Activated CD8-positive, alpha-beta memory T cell treated with anti-CD3 and anti-CD28 coated beads for 36 hours (primary cell): ENCODE measurements at regions not wholly inside any gene's neighbourhood (a gene's known extent, or its start where the extent isn't known, plus 50 kb on each side); places are given as distances from the start of the nearest gene placed in this dataset.
"Not testable (repeated sequence)": the region's sequence is repeated elsewhere in the genome, so short reads cannot be mapped to it uniquely, and the experiment has no call there.

ENCODE experiments used
- CTCF ChIA-PET: fragments of 350-600 bp; sonication (Branson Sonifier 250); formaldehyde crosslinking; loops from one replicate; lab custom pipeline; 2021; ENCODE audit warnings: antibody characterized with exemption; lab: Charles Lee
- POLR2A ChIA-PET: fragments of 350-600 bp; sonication (Branson Sonifier 250); formaldehyde crosslinking; loops from one replicate; lab custom pipeline; 2021; ENCODE audit warnings: antibody characterized with exemption; lab: Charles Lee

GRCh38 chr2:64243081-64244036 is 99.1 kb upstream of the PELI1 start:
- CTCF ChIA-PET = interaction anchor here (0.9 kb wide), 1 partner anchor 17 kb away, joined by 3 read pairs; no protein-coding TSS in a partner anchor
- POLR2A ChIA-PET = no interaction called here

GRCh38 chr2:64244037-64244416 is 99.8 kb upstream of the PELI1 start:
- ChIA-PET CTCF (interaction anchor here (0.9 kb wide), 1 partner anchor 16 kb away, joined by 3 read pairs; no protein-coding TSS in a partner anchor), POLR2A (no interaction called here)

GRCh38 chr2:64245631-64246030 is 101.4 kb upstream of the PELI1 start:
- ChIA-PET CTCF (no interaction called here), POLR2A (no interaction called here)

- CTCF ChIA-PET = interaction anchor here (0.6 kb wide), 1 partner anchor 555 kb away, joined by 6 read pairs; no protein-coding TSS in a partner anchor
- POLR2A ChIA-PET = no interaction called here
Measured at GRCh38 chr2:64246962-64247361, 102.7 kb upstream of the PELI1 start.

- CTCF ChIA-PET = no interaction called here
- POLR2A ChIA-PET = no interaction called here
Measured at GRCh38 chr2:64249426-64249825, 105.2 kb upstream of the PELI1 start.

- ChIA-PET POLR2A (no interaction called here), CTCF (interaction anchor here (1.0 kb wide), 1 partner anchor 81 kb away, joined by 3 read pairs; no protein-coding TSS in a partner anchor)
Measured at GRCh38 chr2:64250063-64250462, 105.8 kb upstream of the PELI1 start.

GRCh38 chr2:64250751-64251423 is 106.7 kb upstream of the PELI1 start:
- POLR2A ChIA-PET = no interaction called here
- CTCF ChIA-PET = interaction anchor here (1.0 kb wide), 1 partner anchor 80 kb away, joined by 3 read pairs; no protein-coding TSS in a partner anchor

- ChIA-PET POLR2A (no interaction called here), CTCF (no interaction called here)
Measured at GRCh38 chr2:64251497-64252250, 107.5 kb upstream of the PELI1 start.

GRCh38 chr2:64252251-64252978 is 108.2 kb upstream of the PELI1 start:
- CTCF ChIA-PET, POLR2A ChIA-PET: not testable (repeated sequence)

- POLR2A ChIA-PET, CTCF ChIA-PET: not testable (repeated sequence)
Measured at GRCh38 chr2:64253421-64253820, 109.2 kb upstream of the PELI1 start.

- ChIA-PET CTCF (no interaction called here), POLR2A (no interaction called here)
Measured at GRCh38 chr2:64258566-64258965, 114.3 kb upstream of the PELI1 start.

- CTCF ChIA-PET = interaction anchor here (1.3 kb wide), 1 partner anchor 15 kb away, joined by 3 read pairs; no protein-coding TSS in a partner anchor
- POLR2A ChIA-PET = no interaction called here
Measured at GRCh38 chr2:64259312-64259711, 115.1 kb upstream of the PELI1 start.

GRCh38 chr2:64260093-64260803 is 116.0 kb upstream of the PELI1 start:
- CTCF ChIA-PET = interaction anchor here (1.3 kb wide), 1 partner anchor 16 kb away, joined by 3 read pairs; no protein-coding TSS in a partner anchor

GRCh38 chr2:64260817-64261216 is 116.6 kb upstream of the PELI1 start:
- ChIA-PET CTCF (interaction anchor here (1.3 kb wide), 1 partner anchor 17 kb away, joined by 3 read pairs; no protein-coding TSS in a partner anchor), POLR2A (interaction anchor here (1.0 kb wide), 1 partner anchor 120 kb away, joined by 4 read pairs; no protein-coding TSS in a partner anchor)

More at GRCh38 chr2:64260093-64260803, 116.0 kb upstream of the PELI1 start:
- POLR2A ChIA-PET = interaction anchor here (1.0 kb wide), 1 partner anchor 119 kb away, joined by 4 read pairs; no protein-coding TSS in a partner anchor

GRCh38 chr2:64262071-64262470 is 117.9 kb upstream of the PELI1 start:
- ChIA-PET CTCF (interaction anchor here (0.7 kb wide), 1 partner anchor 9 kb away, joined by 4 read pairs; no protein-coding TSS in a partner anchor), POLR2A (no interaction called here)

- CTCF ChIA-PET = no interaction called here
- POLR2A ChIA-PET = no interaction called here
Measured at GRCh38 chr2:64262816-64263215, 118.6 kb upstream of the PELI1 start.

GRCh38 chr2:64263315-64263714 is 119.1 kb upstream of the PELI1 start:
- ChIA-PET CTCF (no interaction called here), POLR2A (no interaction called here)

GRCh38 chr2:64267699-64268098 is 123.5 kb upstream of the PELI1 start:
- POLR2A ChIA-PET = no interaction called here
- CTCF ChIA-PET = no interaction called here
